ENCODE measurements at regions not wholly inside any gene's neighbourhood (a gene's known extent, or its start where the extent isn't known, plus 50 kb on each side); places are given as distances from the start of the nearest gene placed in this dataset.

DNA sequence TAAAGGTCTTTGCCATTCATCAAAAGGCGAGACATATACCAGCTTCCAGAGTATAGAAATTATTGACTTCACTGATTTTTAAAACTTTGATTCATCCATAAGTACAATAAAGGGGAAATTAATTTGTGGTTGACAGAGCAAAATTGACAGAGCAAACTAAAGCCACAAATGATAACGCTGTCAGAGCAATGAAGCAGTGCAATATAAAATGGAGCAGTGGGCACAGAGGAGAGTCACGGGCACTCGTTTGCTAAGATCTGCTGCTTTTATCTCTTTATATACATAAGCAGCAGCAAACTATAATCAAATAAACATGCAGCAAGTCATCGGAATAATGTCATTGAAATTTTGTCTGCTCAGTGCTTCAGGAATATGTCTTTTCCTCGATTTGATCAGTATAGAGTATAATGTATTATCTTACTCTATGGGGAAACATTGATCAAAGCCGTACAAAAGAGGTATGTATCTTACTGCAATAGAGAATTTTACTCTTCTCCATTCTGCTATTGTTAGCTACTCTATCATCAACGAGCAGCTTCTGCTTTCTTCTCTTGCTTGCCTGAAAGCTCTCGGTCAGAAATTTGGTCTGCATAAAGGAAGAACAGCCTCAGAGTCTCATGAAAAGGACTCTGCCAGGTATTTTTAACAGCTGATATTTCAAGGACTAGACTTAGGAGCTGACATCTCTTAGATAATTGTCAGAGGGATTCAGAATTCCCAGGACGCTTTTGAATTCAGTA lies 546.0 kb upstream of the ARID1B start:
- TF ChIP-seq POLR2AphosphoS5 (IDR thresholded peaks at IDR 0.05) (no peak), EP300 (IDR thresholded peaks at IDR 0.05) (no peak), POLR2A (IDR thresholded peaks at IDR 0.05) (no peak)
- TF ChIP-seq, protein P1, sequence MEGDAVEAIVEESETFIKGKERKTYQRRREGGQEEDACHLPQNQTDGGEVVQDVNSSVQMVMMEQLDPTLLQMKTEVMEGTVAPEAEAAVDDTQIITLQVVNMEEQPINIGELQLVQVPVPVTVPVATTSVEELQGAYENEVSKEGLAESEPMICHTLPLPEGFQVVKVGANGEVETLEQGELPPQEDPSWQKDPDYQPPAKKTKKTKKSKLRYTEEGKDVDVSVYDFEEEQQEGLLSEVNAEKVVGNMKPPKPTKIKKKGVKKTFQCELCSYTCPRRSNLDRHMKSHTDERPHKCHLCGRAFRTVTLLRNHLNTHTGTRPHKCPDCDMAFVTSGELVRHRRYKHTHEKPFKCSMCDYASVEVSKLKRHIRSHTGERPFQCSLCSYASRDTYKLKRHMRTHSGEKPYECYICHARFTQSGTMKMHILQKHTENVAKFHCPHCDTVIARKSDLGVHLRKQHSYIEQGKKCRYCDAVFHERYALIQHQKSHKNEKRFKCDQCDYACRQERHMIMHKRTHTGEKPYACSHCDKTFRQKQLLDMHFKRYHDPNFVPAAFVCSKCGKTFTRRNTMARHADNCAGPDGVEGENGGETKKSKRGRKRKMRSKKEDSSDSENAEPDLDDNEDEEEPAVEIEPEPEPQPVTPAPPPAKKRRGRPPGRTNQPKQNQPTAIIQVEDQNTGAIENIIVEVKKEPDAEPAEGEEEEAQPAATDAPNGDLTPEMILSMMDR (IDR thresholded peaks at IDR 0.05): no peak
- no peaks in the 10 kb centered on the region for H3K36me3 ChIP-seq
- no peaks in the 10 kb centered on the region for H3K4me1 ChIP-seq
- no peak overlapping the region for H3K27ac ChIP-seq
- no peaks in the 10 kb centered on the region for H3K27me3 ChIP-seq
- no peak for DNase-seq
- no peaks in the 10 kb centered on the region for H3K9me3 ChIP-seq
- H3K4me3 ChIP-seq: no peak overlapping the region
- 65 to 74% methylated on average over 10 of the region's 10 CpGs for WGBS, 2 donors
- ATAC-seq (ENCODE audit: low FRiP score in 2 of 2): no peak

GRCh38 chr6:156219973-156220372 lies 557.2 kb upstream of the ARID1B start:
- ATAC-seq (ENCODE audit: low FRiP score in 2 of 2): no peak
- H3K9me3 ChIP-seq: no peaks in the 10 kb centered on the region
- H3K27me3 ChIP-seq: no peaks in the 10 kb centered on the region
- TF ChIP-seq POLR2AphosphoS5 (IDR thresholded peaks at IDR 0.05) (no peak), POLR2A (IDR thresholded peaks at IDR 0.05) (no peak)
- TF ChIP-seq, protein P1 (IDR thresholded peaks at IDR 0.05): no peak
- DNase-seq: no peak
- no peaks in the 10 kb centered on the region for H3K36me3 ChIP-seq
- H3K4me1 ChIP-seq: no peaks in the 10 kb centered on the region
- no peak overlapping the region for H3K4me3 ChIP-seq
- H3K27ac ChIP-seq: no peak overlapping the region

DNA sequence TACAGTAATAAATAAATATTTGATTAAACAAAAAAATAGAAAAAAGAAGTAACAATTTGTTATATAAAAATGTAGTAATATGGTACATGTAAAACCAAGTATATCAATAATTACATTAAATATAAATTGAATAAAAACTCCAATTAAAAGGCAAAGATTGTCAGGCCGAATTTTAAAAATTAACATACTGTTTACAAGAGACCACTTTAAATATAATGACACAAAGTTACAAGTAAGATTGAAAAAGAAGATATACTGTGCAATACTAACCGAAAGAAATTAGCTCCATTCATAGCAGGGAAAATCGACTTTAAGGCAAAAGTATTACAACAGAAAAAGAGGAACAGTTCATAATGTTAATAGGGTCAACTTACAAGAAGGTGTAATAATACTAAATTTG lies 571.5 kb upstream of the ARID1B start:
- Histone ChIP-seq H3K36me3 (no peaks in the 10 kb centered on the region), H3K4me1 (no peaks in the 10 kb centered on the region), H3K27me3 (no peaks in the 10 kb centered on the region), H3K27ac (no peak overlapping the region), H3K4me3 (no peak overlapping the region), H3K9me3 (peaks cover 0 to 17% (median 3%) of the 10 kb centered on the region in 4 donors)
- TF ChIP-seq POLR2AphosphoS5 (IDR thresholded peaks at IDR 0.05) (no peak), POLR2A (IDR thresholded peaks at IDR 0.05) (no peak)
- TF ChIP-seq, protein P1 (IDR thresholded peaks at IDR 0.05): no peak
- DNase-seq (no peak), ATAC-seq (ENCODE audit: low FRiP score in 2 of 2) (no peak)
- WGBS, 2 donors: 80 to 82% methylated on average over 3 of the region's 3 CpGs

- H3K4me1 ChIP-seq: no peaks in the 10 kb centered on the region
- whole genome bisulfite sequencing, 2 donors: 82 to 87% methylated on average over 5 of the region's 5 CpGs
- H3K4me3 ChIP-seq: no peak overlapping the region
- H3K9me3 ChIP-seq: no peaks in the 10 kb centered on the region
- TF ChIP-seq EP300 (IDR thresholded peaks at IDR 0.05): no peak
- no peak for TF ChIP-seq POLR2AphosphoS5 (IDR thresholded peaks at IDR 0.05)
- TF ChIP-seq, protein P1 (IDR thresholded peaks at IDR 0.05): no peak
- TF ChIP-seq POLR2A (IDR thresholded peaks at IDR 0.05): no peak
- no peak overlapping the region for H3K27ac ChIP-seq
- H3K27me3 ChIP-seq: no peaks in the 10 kb centered on the region
- ATAC-seq (ENCODE audit: low FRiP score in 2 of 2): no peak
- no peak for DNase-seq
- no peaks in the 10 kb centered on the region for H3K36me3 ChIP-seq
Observed at GRCh38 chr6:156199182-156199581, 578.0 kb upstream of the ARID1B start.

GRCh38 chr6:156197513-156197912 lies 579.7 kb upstream of the ARID1B start:
- no peak for DNase-seq
- Histone ChIP-seq H3K36me3 (no peaks in the 10 kb centered on the region), H3K4me3 (no peak overlapping the region), H3K27ac (no peak overlapping the region), H3K9me3 (no peaks in the 10 kb centered on the region), H3K27me3 (no peaks in the 10 kb centered on the region), H3K4me1 (no peaks in the 10 kb centered on the region)
- TF ChIP-seq POLR2AphosphoS5 (IDR thresholded peaks at IDR 0.05): no peak
- no peak for TF ChIP-seq EP300 (IDR thresholded peaks at IDR 0.05)
- no peak for TF ChIP-seq POLR2A (IDR thresholded peaks at IDR 0.05)
- TF ChIP-seq, protein P1 (IDR thresholded peaks at IDR 0.05): no peak
- WGBS, 2 donors: 44 to 48% methylated on average over 2 of the region's 2 CpGs
- ATAC-seq (ENCODE audit: low FRiP score in 2 of 2): peak in 1 of 2 donors; percentile 32

Data from upper lobe of left lung (tissue), 6 donors.